GM12878 (cell line): ENCODE measurements at regions not wholly inside any gene's neighbourhood (a gene's known extent, or its start where the extent isn't known, plus 50 kb on each side); places are given as distances from the start of the nearest gene placed in this dataset.

ENCODE experiments used
- ATAC-seq: fragments of 200-7000 bp; cut with Tn5 transposase; 3 replicates; pipeline ENCODE4 v1.9.1; 2020; ENCODE audit warnings: mild to moderate bottlenecking, moderate library complexity
- BruUV-seq: library from RNA; stranded (reverse); fragments of 400-500 nt; replicated peaks from 2 replicates; lab custom pipeline; 2021; lab: Mats Ljungman, UMichigan
- CTCF ChIA-PET: fragments of 300-600 bp; sonication (Branson Sonifier 250); formaldehyde crosslinking; extraction: SDS; loops from one replicate; lab custom pipeline; 2021; ENCODE audit warnings: inconsistent platforms; lab: Yijun Ruan, JAX
- POLR2A ChIA-PET: fragments of 350-600 bp; formaldehyde crosslinking; extraction: SDS; loops from one replicate; lab custom pipeline; 2021; ENCODE audit warnings: inconsistent platforms; lab: Charles Lee
- RAD21 ChIA-PET: fragments of 300-600 bp; sonication (Branson Sonifier 250); formaldehyde crosslinking; loops from one replicate; lab custom pipeline; 2023; ENCODE audit warnings: antibody characterized with exemption; ENCODE audit not compliant: unreplicated experiment; lab: Charles Lee
- SMC1A ChIA-PET: fragments of 300-600 bp; sonication (Branson Sonifier 250); formaldehyde crosslinking; loops from one replicate; lab custom pipeline; 2023; ENCODE audit not compliant: unreplicated experiment, uncharacterized antibody; lab: Charles Lee
- DNase-seq: peaks from one replicate; pipeline ENCODE4 v3.0.0-alpha.2; 2011; ENCODE audit warnings: low read depth, low spot score
- FAIRE-seq: peaks from 3 replicates; lab custom pipeline; 2011; peaks lifted over from hg19 to GRCh38; lab: Jason Lieb, UNC
- H2AFZ ChIP-seq: 2 replicates; pipeline ENCODE4 v1.6.0; 2011; ENCODE audit warnings: low read depth, low read length, control low read depth; ENCODE audit not compliant: control insufficient read depth
- H3K27ac ChIP-seq: 2 replicates; pipeline ENCODE4 v1.5.1; 2011; ENCODE audit warnings: control low read depth; ENCODE audit not compliant: control insufficient read depth, insufficient read depth
- H3K27me3 ChIP-seq, 2 experiments: replicated peaks in 1 of 2; 2 replicates each; pipeline versions ENCODE4 v1.6.0 to v1.6.1; 2011; ENCODE audit warnings: low read length in 1 of 2; ENCODE audit not compliant: control insufficient read depth in 2 of 2, insufficient read depth in 2 of 2
- H3K36me3 ChIP-seq, 2 experiments: 2 replicates each; pipeline ENCODE4 v1.5.1; 2011; ENCODE audit warnings: low read length in 1 of 2; ENCODE audit not compliant: control insufficient read depth in 2 of 2, insufficient read depth in 2 of 2
- H3K4me1 ChIP-seq: 2 replicates; pipeline ENCODE4 v1.6.1; 2011; ENCODE audit warnings: mild to moderate bottlenecking, low read length, moderate library complexity, mixed read lengths; ENCODE audit not compliant: control insufficient read depth, insufficient read depth
- H3K4me2 ChIP-seq: 2 replicates; pipeline ENCODE4 v1.6.0; 2011; ENCODE audit warnings: control low read depth; ENCODE audit not compliant: control insufficient read depth, insufficient read depth
- H3K4me3 ChIP-seq: fragments of 200-600 bp; sonication (generic); 2 replicates; pipeline ENCODE4 v1.5.1; 2016
- H3K79me2 ChIP-seq: 2 replicates; pipeline ENCODE4 v1.6.0; 2011; ENCODE audit warnings: low read length; ENCODE audit not compliant: control insufficient read depth, insufficient read depth
- H3K9ac ChIP-seq: 2 replicates; pipeline ENCODE4 v1.8.0; 2011; ENCODE audit warnings: low read length, control low read depth, mixed read lengths; ENCODE audit not compliant: control insufficient read depth, insufficient read depth
- H3K9me3 ChIP-seq: replicated peaks from 3 replicates; pipeline ENCODE4 v1.5.1; 2011; ENCODE audit warnings: mild to moderate bottlenecking, low read length; ENCODE audit not compliant: control insufficient read depth, insufficient read depth
- H4K20me1 ChIP-seq: 2 replicates; pipeline ENCODE4 v1.6.0; 2011; ENCODE audit not compliant: control insufficient read depth, insufficient read depth
- BCL11A ChIP-seq: IDR thresholded peaks from 2 replicates; pipeline ENCODE4 v1.6.1; 2011; ENCODE audit warnings: low read depth, low read length
- MTA3 ChIP-seq: IDR thresholded peaks from 2 replicates; pipeline ENCODE4 v1.6.1; 2012; ENCODE audit warnings: low read length, inconsistent platforms, borderline replicate concordance
- NFXL1 ChIP-seq: fragments of 450-650 bp; IDR thresholded peaks from 2 replicates; pipeline ENCODE4 v1.6.1; 2017; ENCODE audit warnings: antibody characterized with exemption, mild to moderate bottlenecking, borderline replicate concordance
- NRF1 ChIP-seq: conservative IDR thresholded peaks from 2 replicates; pipeline ENCODE4 v1.6.1; 2011; ENCODE audit warnings: mild to moderate bottlenecking, low read depth, low read length, improper control_type of control experiment
- POLR2AphosphoS5 ChIP-seq: IDR thresholded peaks from 2 replicates; pipeline ENCODE4 v1.6.1; 2011; ENCODE audit warnings: mild to moderate bottlenecking, low read length, inconsistent platforms
- RAD51 ChIP-seq: fragments of 450-650 bp; IDR thresholded peaks from 2 replicates; pipeline ENCODE4 v1.6.1; 2016; ENCODE audit warnings: moderate library complexity, mild to moderate bottlenecking, inconsistent platforms
- SIX5 ChIP-seq: IDR thresholded peaks from 2 replicates; pipeline ENCODE4 v1.6.1; 2011; ENCODE audit warnings: mild to moderate bottlenecking, low read depth, low read length, moderate library complexity; ENCODE audit not compliant: severe bottlenecking
- SREBF1 ChIP-seq: IDR thresholded peaks from 2 replicates; pipeline ENCODE4 v1.6.1; 2012; ENCODE audit warnings: mild to moderate bottlenecking, low read length
- SREBF2 ChIP-seq: IDR thresholded peaks from 2 replicates; pipeline ENCODE4 v1.6.1; 2012; ENCODE audit warnings: mild to moderate bottlenecking, low read length
- STAT1 ChIP-seq: fragments of 450-650 bp; conservative IDR thresholded peaks from 2 replicates; pipeline ENCODE4 v1.6.1; 2014; ENCODE audit warnings: antibody characterized with exemption, mild to moderate bottlenecking
- SUZ12 ChIP-seq: fragments of 200-600 bp; sonication (generic); IDR thresholded peaks from one replicate; pipeline ENCODE4 v1.6.1; 2018; ENCODE audit warnings: antibody characterized with exemption, mild to moderate bottlenecking; ENCODE audit not compliant: unreplicated experiment
- WRNIP1 ChIP-seq: IDR thresholded peaks from 2 replicates; pipeline ENCODE4 v1.6.1; 2011; ENCODE audit warnings: low read depth, low read length, improper control_type of control experiment, borderline replicate concordance
- ZSCAN29 ChIP-seq: fragments of 450-650 bp; IDR thresholded peaks from 2 replicates; pipeline ENCODE4 v1.6.1; 2017; ENCODE audit warnings: mild to moderate bottlenecking, moderate library complexity
- in situ Hi-C: fragments of 300-500 bp; cut with MboI; formaldehyde crosslinking; loops from 9 replicates; pipeline ENCODE4 v1.14.3; 2018; ENCODE audit warnings: mixed read lengths
- intact Hi-C: fragments of 100-400 bp; cut with micrococcal nuclease; formaldehyde crosslinking; loops from one replicate; pipeline ENCODE4 v1.14.2; 2022; ENCODE audit not compliant: unreplicated experiment
- TF ChIP-seq, protein P1 (sequence below): fragments of 450-650 bp; IDR thresholded peaks from 2 replicates; pipeline ENCODE4 v1.6.1; 2016; ENCODE audit warnings: mild to moderate bottlenecking
- TF ChIP-seq, protein P2 (sequence below): fragments of 450-650 bp; IDR thresholded peaks from 2 replicates; pipeline ENCODE4 v1.6.1; 2017; ENCODE audit warnings: antibody characterized with exemption, mild to moderate bottlenecking, moderate library complexity
- TF ChIP-seq, protein P3 (sequence below): IDR thresholded peaks from 2 replicates; pipeline ENCODE4 v1.6.1; 2012; ENCODE audit warnings: low read depth, low read length, improper control_type of control experiment

DNA sequence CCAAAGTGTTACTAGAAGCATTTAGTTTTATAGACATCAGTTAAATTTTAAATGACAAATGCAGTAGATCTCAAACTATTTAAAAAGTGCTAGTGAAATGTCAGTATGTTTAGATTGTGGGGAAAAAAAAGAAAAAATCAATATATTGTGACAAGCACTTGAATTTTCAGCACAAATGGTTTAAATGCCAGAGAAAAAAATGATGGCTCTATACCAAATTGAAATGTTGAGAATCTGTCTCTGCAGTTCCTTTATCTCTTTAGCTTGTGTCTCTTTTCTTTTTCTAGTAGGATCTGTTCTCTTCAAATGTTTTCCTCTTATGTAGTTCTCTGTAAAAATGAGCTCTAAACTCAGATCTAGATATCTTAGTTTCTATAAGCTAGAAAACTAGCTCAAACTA, 682.6 kb upstream of the GCFC2 start:
- Histone ChIP-seq H3K4me2 (no peak overlapping the region), H3K9ac (no peak overlapping the region), H3K4me3 (no peak overlapping the region), H3K9me3 (no peaks in the 10 kb centered on the region), H3K4me1 (no peaks in the 10 kb centered on the region), H2AFZ (no peak overlapping the region), H3K27ac (no peak overlapping the region), H3K36me3 (no peaks in the 10 kb centered on the region), H3K79me2 (no peaks in the 10 kb centered on the region), H3K27me3 (no peaks in the 10 kb centered on the region), H4K20me1 (no peaks in the 10 kb centered on the region)
- TF ChIP-seq, protein P1, sequence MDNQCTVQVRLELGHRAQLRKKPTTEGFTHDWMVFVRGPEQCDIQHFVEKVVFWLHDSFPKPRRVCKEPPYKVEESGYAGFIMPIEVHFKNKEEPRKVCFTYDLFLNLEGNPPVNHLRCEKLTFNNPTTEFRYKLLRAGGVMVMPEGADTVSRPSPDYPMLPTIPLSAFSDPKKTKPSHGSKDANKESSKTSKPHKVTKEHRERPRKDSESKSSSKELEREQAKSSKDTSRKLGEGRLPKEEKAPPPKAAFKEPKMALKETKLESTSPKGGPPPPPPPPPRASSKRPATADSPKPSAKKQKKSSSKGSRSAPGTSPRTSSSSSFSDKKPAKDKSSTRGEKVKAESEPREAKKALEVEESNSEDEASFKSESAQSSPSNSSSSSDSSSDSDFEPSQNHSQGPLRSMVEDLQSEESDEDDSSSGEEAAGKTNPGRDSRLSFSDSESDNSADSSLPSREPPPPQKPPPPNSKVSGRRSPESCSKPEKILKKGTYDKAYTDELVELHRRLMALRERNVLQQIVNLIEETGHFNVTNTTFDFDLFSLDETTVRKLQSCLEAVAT = no peak
- TF ChIP-seq WRNIP1 (no peak), MTA3 (no peak), BCL11A (no peak), SIX5 (no peak), NRF1 (no peak), STAT1 (no peak), ZSCAN29 (no peak), SUZ12 (no peak), SREBF2 (no peak), NFXL1 (no peak), RAD51 (no peak), POLR2AphosphoS5 (no peak), SREBF1 (no peak)
- TF ChIP-seq, protein P2, sequence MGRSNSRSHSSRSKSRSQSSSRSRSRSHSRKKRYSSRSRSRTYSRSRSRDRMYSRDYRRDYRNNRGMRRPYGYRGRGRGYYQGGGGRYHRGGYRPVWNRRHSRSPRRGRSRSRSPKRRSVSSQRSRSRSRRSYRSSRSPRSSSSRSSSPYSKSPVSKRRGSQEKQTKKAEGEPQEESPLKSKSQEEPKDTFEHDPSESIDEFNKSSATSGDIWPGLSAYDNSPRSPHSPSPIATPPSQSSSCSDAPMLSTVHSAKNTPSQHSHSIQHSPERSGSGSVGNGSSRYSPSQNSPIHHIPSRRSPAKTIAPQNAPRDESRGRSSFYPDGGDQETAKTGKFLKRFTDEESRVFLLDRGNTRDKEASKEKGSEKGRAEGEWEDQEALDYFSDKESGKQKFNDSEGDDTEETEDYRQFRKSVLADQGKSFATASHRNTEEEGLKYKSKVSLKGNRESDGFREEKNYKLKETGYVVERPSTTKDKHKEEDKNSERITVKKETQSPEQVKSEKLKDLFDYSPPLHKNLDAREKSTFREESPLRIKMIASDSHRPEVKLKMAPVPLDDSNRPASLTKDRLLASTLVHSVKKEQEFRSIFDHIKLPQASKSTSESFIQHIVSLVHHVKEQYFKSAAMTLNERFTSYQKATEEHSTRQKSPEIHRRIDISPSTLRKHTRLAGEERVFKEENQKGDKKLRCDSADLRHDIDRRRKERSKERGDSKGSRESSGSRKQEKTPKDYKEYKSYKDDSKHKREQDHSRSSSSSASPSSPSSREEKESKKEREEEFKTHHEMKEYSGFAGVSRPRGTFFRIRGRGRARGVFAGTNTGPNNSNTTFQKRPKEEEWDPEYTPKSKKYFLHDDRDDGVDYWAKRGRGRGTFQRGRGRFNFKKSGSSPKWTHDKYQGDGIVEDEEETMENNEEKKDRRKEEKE = no peak
- TF ChIP-seq, protein P3, sequence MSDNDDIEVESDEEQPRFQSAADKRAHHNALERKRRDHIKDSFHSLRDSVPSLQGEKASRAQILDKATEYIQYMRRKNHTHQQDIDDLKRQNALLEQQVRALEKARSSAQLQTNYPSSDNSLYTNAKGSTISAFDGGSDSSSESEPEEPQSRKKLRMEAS = no peak
- no peak for FAIRE-seq
- no TSS peak for BruUV-seq
- SMC1A ChIA-PET = interaction anchor here (0.7 to 2.0 kb wide), 4 partner anchors 15 to 282 kb away, joined by 3 to 5 read pairs (median 3); no protein-coding TSS in a partner anchor
- POLR2A ChIA-PET = no interaction called here
- intact Hi-C loops = no loop called here
- in situ Hi-C loops = no loop called here
- CTCF ChIA-PET = interaction anchor here (1.2 kb wide), 2 partner anchors 9 to 16 kb away, joined by 3 to 6 read pairs; no protein-coding TSS in a partner anchor
- DNase-seq = no peak
- no peak for ATAC-seq
- RAD21 ChIA-PET = no interaction called here
